Activated CD8-positive, alpha-beta T cell treated with anti-CD3 and anti-CD28 coated beads, Interleukin-2, amount 10 ng/mL, durations not matched to agents 7 days and 5 days (primary cell): ENCODE measurements at regions not wholly inside any gene's neighbourhood (a gene's known extent, or its start where the extent isn't known, plus 50 kb on each side); places are given as distances from the start of the nearest gene placed in this dataset.

Experiments
- ATAC-seq: fragments of 150-1000 bp; cut with Tn5 transposase; one replicate; pipeline ENCODE4 v1.10.0; 2021; ENCODE audit warnings: moderate library complexity
- CTCF ChIA-PET: fragments of 350-600 bp; sonication (Branson Sonifier 250); formaldehyde crosslinking; loops from one replicate; lab custom pipeline; 2021; ENCODE audit warnings: antibody characterized with exemption; lab: Charles Lee
- POLR2A ChIA-PET: fragments of 350-600 bp; sonication (Branson Sonifier 250); formaldehyde crosslinking; loops from one replicate; lab custom pipeline; 2021; ENCODE audit warnings: antibody characterized with exemption; lab: Charles Lee
- DNase-seq: peaks from one replicate; pipeline ENCODE4 v3.0.0-alpha.2; 2020
- H3K27ac Mint-ChIP-seq: one replicate; pipeline ENCODE4 v1.8.0; 2021; ENCODE audit warnings: mild to moderate bottlenecking, mixed read lengths
- H3K27me3 Mint-ChIP-seq: one replicate; pipeline ENCODE4 v1.8.0; 2021; ENCODE audit warnings: low read depth, mixed read lengths
- H3K36me3 Mint-ChIP-seq: one replicate; pipeline ENCODE4 v1.8.0; 2021; ENCODE audit warnings: low read depth, mixed read lengths
- H3K4me1 Mint-ChIP-seq: one replicate; pipeline ENCODE4 v1.8.0; 2021; ENCODE audit warnings: low read depth, mixed read lengths
- H3K4me3 Mint-ChIP-seq: one replicate; pipeline ENCODE4 v1.8.0; 2021; ENCODE audit warnings: mild to moderate bottlenecking, mixed read lengths
- H3K9me3 Mint-ChIP-seq: one replicate; pipeline ENCODE4 v1.8.0; 2022; ENCODE audit warnings: mixed read lengths; ENCODE audit not compliant: insufficient read depth

GRCh38 chr21:16815243-16815642 lies 697.6 kb upstream of the CXADR start:
- Mint-ChIP-seq H3K4me3 (no peak overlapping the region), H3K4me1 (no peaks in the 10 kb centered on the region), H3K27ac (no peak overlapping the region), H3K36me3 (no peaks in the 10 kb centered on the region), H3K9me3 (peaks cover 16% of the 10 kb centered on the region), H3K27me3 (no peaks in the 10 kb centered on the region)
- POLR2A ChIA-PET = no interaction called here
- DNase-seq (no peak), ATAC-seq (no peak)
- CTCF ChIA-PET = no interaction called here

GRCh38 chr21:16821588-16821987 lies 691.3 kb upstream of the CXADR start:
- no peaks in the 10 kb centered on the region for H3K27me3 Mint-ChIP-seq
- H3K4me3 Mint-ChIP-seq = no peak overlapping the region
- CTCF ChIA-PET = no interaction called here
- ATAC-seq = no peak
- DNase-seq = no peak
- H3K9me3 Mint-ChIP-seq = peaks cover 25% of the 10 kb centered on the region
- H3K27ac Mint-ChIP-seq = no peak overlapping the region
- no peaks in the 10 kb centered on the region for H3K36me3 Mint-ChIP-seq
- no peaks in the 10 kb centered on the region for H3K4me1 Mint-ChIP-seq
- POLR2A ChIA-PET = no interaction called here

GRCh38 chr21:16829532-16829931 lies 683.3 kb upstream of the CXADR start:
- H3K36me3 Mint-ChIP-seq = no peaks in the 10 kb centered on the region
- no peaks in the 10 kb centered on the region for H3K27me3 Mint-ChIP-seq
- peaks cover 15% of the 10 kb centered on the region for H3K9me3 Mint-ChIP-seq
- ChIA-PET POLR2A (no interaction called here), CTCF (no interaction called here)
- DNase-seq (no peak), ATAC-seq (no peak)
- H3K27ac Mint-ChIP-seq = no peak overlapping the region
- no peaks in the 10 kb centered on the region for H3K4me1 Mint-ChIP-seq
- no peak overlapping the region for H3K4me3 Mint-ChIP-seq

GRCh38 chr21:16832791-16833190 lies 680.1 kb upstream of the CXADR start:
- no peak overlapping the region for H3K27ac Mint-ChIP-seq
- H3K27me3 Mint-ChIP-seq = no peaks in the 10 kb centered on the region
- no peak for DNase-seq
- ChIA-PET POLR2A (no interaction called here), CTCF (no interaction called here)
- no peaks in the 10 kb centered on the region for H3K4me1 Mint-ChIP-seq
- no peaks in the 10 kb centered on the region for H3K36me3 Mint-ChIP-seq
- peaks cover 12% of the 10 kb centered on the region for H3K9me3 Mint-ChIP-seq
- H3K4me3 Mint-ChIP-seq = no peak overlapping the region
- no peak for ATAC-seq

- ATAC-seq = no peak
- CTCF ChIA-PET = no interaction called here
- Mint-ChIP-seq H3K4me3 (no peak overlapping the region), H3K4me1 (no peaks in the 10 kb centered on the region), H3K9me3 (peaks cover 15% of the 10 kb centered on the region), H3K27ac (no peak overlapping the region), H3K27me3 (no peaks in the 10 kb centered on the region), H3K36me3 (no peaks in the 10 kb centered on the region)
- no peak for DNase-seq
- POLR2A ChIA-PET = no interaction called here
Measured at GRCh38 chr21:16834791-16835190, 678.1 kb upstream of the CXADR start.

GRCh38 chr21:16837321-16837720 lies 675.5 kb upstream of the CXADR start:
- Mint-ChIP-seq H3K4me3 (no peak overlapping the region), H3K9me3 (peaks cover 19% of the 10 kb centered on the region), H3K27me3 (no peaks in the 10 kb centered on the region), H3K27ac (no peak overlapping the region), H3K4me1 (no peaks in the 10 kb centered on the region), H3K36me3 (no peaks in the 10 kb centered on the region)
- DNase-seq (no peak), ATAC-seq (no peak)
- CTCF ChIA-PET = no interaction called here
- POLR2A ChIA-PET = no interaction called here

- Mint-ChIP-seq H3K27me3 (no peaks in the 10 kb centered on the region), H3K36me3 (no peaks in the 10 kb centered on the region), H3K4me3 (no peak overlapping the region), H3K27ac (no peak overlapping the region), H3K9me3 (peaks cover 19% of the 10 kb centered on the region), H3K4me1 (no peaks in the 10 kb centered on the region)
- ATAC-seq = no peak
- POLR2A ChIA-PET = no interaction called here
- CTCF ChIA-PET = no interaction called here
- no peak for DNase-seq
Measured at GRCh38 chr21:16837721-16838120, 675.1 kb upstream of the CXADR start.

GRCh38 chr21:16838331-16838730 lies 674.5 kb upstream of the CXADR start:
- POLR2A ChIA-PET = no interaction called here
- CTCF ChIA-PET = no interaction called here
- no peaks in the 10 kb centered on the region for H3K36me3 Mint-ChIP-seq
- ATAC-seq = no peak
- H3K9me3 Mint-ChIP-seq = peaks cover 19% of the 10 kb centered on the region
- no peak overlapping the region for H3K4me3 Mint-ChIP-seq
- H3K4me1 Mint-ChIP-seq = no peaks in the 10 kb centered on the region
- no peak for DNase-seq
- no peaks in the 10 kb centered on the region for H3K27me3 Mint-ChIP-seq
- H3K27ac Mint-ChIP-seq = no peak overlapping the region

GRCh38 chr21:16840538-16840937 lies 672.3 kb upstream of the CXADR start:
- Mint-ChIP-seq H3K36me3 (no peaks in the 10 kb centered on the region), H3K27ac (no peak overlapping the region), H3K9me3 (peaks cover 21% of the 10 kb centered on the region), H3K27me3 (no peaks in the 10 kb centered on the region), H3K4me3 (no peak overlapping the region), H3K4me1 (no peaks in the 10 kb centered on the region)
- DNase-seq (no peak), ATAC-seq (no peak)
- ChIA-PET CTCF (no interaction called here), POLR2A (no interaction called here)

- ATAC-seq = no peak
Measured at GRCh38 chr21:16841975-16842695, 670.7 kb upstream of the CXADR start.

GRCh38 chr21:16842696-16843035 lies 670.2 kb upstream of the CXADR start:
- ChIA-PET POLR2A (no interaction called here), CTCF (no interaction called here)
- no peak for ATAC-seq
- no peak for DNase-seq
- peaks cover 28% of the 10 kb centered on the region for H3K9me3 Mint-ChIP-seq
- H3K36me3 Mint-ChIP-seq = no peaks in the 10 kb centered on the region
- H3K27me3 Mint-ChIP-seq = no peaks in the 10 kb centered on the region
- no peak overlapping the region for H3K27ac Mint-ChIP-seq
- no peaks in the 10 kb centered on the region for H3K4me1 Mint-ChIP-seq
- H3K4me3 Mint-ChIP-seq = no peak overlapping the region

More at GRCh38 chr21:16841975-16842695, 670.7 kb upstream of the CXADR start:
- Mint-ChIP-seq H3K4me1 (no peaks in the 10 kb centered on the region), H3K4me3 (no peak overlapping the region), H3K9me3 (peaks cover 26% of the 10 kb centered on the region), H3K27me3 (no peaks in the 10 kb centered on the region), H3K27ac (no peak overlapping the region), H3K36me3 (no peaks in the 10 kb centered on the region)
- ChIA-PET POLR2A (no interaction called here), CTCF (no interaction called here)
- no peak for DNase-seq

GRCh38 chr21:16847211-16847610 lies 665.6 kb upstream of the CXADR start:
- ChIA-PET CTCF (no interaction called here), POLR2A (no interaction called here)
- H3K9me3 Mint-ChIP-seq = peaks cover 23% of the 10 kb centered on the region
- DNase-seq = no peak
- no peaks in the 10 kb centered on the region for H3K27me3 Mint-ChIP-seq
- H3K4me1 Mint-ChIP-seq = no peaks in the 10 kb centered on the region
- no peak overlapping the region for H3K4me3 Mint-ChIP-seq
- no peak overlapping the region for H3K27ac Mint-ChIP-seq
- no peak for ATAC-seq
- no peaks in the 10 kb centered on the region for H3K36me3 Mint-ChIP-seq

GRCh38 chr21:16851054-16851453 lies 661.8 kb upstream of the CXADR start:
- H3K4me3 Mint-ChIP-seq = no peak overlapping the region
- POLR2A ChIA-PET = interaction anchor here (0.6 kb wide), 1 partner anchor 216 kb away, joined by 3 read pairs; no protein-coding TSS in a partner anchor
- no peak for DNase-seq
- no peak for ATAC-seq
- no peak overlapping the region for H3K27ac Mint-ChIP-seq
- H3K27me3 Mint-ChIP-seq = no peaks in the 10 kb centered on the region
- CTCF ChIA-PET = no interaction called here
- H3K4me1 Mint-ChIP-seq = no peaks in the 10 kb centered on the region
- H3K36me3 Mint-ChIP-seq = no peaks in the 10 kb centered on the region
- H3K9me3 Mint-ChIP-seq = peaks cover 34% of the 10 kb centered on the region
